ENCODE measurements at regions not wholly inside any gene's neighbourhood (a gene's known extent, or its start where the extent isn't known, plus 50 kb on each side); places are given as distances from the start of the nearest gene placed in this dataset.

DNA sequence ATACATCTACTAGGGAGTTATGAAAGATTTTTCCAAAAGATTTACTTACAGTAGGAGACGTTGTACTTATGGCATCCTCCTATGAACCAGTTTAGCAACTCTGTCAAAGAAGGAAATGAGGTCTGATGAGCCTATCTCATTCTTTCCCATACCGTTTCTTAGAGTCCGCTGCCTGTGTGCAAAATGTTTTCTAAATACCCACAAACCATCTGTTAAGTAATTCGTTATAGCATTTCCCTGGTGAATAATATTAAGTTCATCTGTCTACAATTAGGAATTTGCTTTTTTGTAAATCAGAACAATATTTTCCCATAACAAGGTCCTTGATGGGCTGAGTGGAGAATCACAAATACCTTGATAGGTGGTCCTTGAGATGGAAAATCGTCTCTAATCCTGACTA lies 178.8 kb upstream of the TMTC4 start:
- no peak for DNase-seq

GRCh38 chr13:100852146-100852545 lies 177.6 kb upstream of the TMTC4 start:
- DNase-seq: no peak

DNA sequence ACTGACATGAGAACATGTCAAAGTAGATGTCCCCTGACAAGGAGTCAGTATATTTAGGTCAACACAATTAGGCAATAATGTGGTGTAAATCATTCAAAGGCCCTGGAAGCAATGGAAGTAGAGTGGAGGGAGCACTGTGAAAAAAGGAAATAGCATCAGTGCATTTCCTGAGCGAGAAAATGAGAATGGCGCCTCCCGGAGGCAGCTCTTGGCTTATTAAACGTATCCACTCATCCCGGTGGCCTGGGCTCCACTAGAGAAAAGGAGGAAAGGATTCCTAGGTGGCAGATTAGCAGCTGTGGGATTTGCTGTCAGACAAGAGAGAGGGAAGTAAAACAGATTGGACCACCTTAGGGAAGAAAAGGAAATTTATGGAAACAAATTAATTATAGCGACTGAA lies 173.7 kb upstream of the TMTC4 start:
- DNase-seq: no peak

DNA sequence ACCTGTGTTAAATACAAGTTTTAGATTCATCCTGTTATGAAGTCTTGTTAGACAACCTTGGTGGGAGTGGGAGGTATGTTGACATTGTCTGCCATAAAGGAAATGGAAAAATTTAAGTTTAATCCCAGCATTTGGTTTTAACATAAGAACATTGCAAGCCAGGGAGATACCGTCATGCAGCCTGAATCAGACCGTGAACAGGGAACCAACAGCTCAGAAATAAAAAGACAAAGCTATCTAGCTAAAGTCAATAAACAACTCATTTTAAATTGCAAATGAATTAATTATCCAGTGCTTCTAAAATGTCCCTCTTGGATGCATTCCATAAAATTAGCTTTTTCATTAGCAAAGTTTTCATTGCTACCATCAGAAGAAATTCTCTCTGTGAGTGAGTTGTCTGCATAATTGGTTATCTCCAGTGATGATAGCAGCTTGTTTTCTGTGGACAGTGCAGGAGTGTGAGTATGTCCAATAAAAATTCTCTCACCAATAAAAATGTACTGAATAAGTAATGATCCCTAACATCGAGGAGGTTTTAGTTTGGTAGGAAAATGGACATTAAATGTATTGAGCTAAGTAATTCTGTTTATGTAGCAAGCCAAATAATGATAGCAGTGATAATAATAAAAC lies 170.6 kb upstream of the TMTC4 start:
- DNase-seq: no peak

DNA sequence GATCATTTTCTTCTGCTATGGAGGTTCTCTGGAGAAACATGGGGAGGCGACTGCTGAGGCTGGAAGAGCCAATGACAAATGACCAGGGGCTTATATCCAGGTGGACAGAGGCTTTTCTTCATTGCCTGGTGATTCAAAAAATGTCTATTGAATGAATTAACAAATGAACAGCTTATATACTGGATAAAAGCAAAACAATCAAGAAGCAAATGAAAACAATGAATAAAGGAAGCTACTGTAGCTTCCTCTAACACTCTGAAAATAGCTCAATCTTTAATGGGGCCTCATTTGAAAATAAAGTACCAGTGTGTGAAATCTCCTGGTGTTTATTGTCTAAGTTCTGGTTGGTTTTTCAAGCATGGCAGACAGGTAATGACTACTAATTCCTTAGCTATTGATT lies 167.5 kb upstream of the TMTC4 start:
- DNase-seq: no peak

DNA sequence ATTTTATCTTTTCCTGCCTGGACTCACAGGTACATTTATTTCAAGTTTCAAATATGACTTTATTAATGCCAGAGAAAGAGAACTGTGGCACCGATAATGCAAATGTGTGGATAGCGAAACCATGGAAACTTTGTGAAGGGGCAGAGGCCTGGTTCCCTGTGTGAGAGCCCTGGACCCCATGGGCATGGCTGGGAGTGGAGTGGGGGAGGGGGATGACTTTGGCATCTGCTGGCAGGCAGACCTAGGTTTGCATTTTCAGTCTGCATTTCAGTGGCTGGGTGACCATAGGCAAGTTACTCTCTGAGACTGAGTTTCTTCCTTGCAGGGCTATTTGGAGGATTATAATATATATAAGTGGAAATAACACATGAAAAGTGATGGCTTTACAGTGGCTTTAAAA lies 163.8 kb upstream of the TMTC4 start:
- DNase-seq: no peak

GRCh38 chr13:100837631-100838030 lies 163.0 kb upstream of the TMTC4 start:
- DNase-seq: no peak

DNA sequence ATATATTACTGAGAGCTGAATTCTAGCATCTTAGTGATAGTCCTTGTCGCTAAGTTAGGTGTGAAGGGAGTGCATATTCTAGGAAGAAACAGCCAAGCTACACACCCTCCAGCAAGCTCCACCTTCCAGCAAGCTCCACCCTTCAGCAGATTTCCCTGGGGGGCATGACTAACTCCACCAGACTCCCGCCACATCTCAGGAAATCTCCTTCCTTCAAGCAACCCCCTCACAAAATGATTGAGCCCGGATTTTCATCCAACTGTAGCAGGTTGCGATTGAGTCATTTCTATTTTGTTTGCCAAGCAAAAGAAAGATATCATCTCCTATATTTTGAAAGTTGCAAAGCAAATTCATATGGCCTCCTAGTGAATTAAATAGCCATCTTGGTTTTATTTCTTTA lies 162.1 kb upstream of the TMTC4 start:
- no peak for DNase-seq

DNA sequence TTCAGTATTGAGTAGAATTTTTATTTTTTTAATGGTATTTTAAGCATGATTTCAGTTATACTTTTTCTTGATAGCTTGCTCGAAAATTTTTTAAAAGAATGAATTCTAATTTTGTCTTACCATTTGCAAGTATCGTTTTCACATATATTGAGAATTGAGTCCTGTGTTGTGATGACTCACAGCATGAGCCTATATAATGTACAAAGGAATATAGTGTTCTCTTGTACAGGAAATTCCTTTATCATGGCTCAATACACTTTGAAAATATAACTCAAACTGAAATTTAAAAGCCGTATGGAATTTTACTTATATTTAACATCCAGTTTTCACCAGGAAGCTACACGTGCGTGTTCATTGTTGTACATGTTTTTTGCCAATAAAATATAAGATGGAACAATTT lies 161.1 kb upstream of the TMTC4 start:
- DNase-seq: no peak

- no peak for DNase-seq
Observed at GRCh38 chr13:100833427-100833826, 158.8 kb upstream of the TMTC4 start.

DNA sequence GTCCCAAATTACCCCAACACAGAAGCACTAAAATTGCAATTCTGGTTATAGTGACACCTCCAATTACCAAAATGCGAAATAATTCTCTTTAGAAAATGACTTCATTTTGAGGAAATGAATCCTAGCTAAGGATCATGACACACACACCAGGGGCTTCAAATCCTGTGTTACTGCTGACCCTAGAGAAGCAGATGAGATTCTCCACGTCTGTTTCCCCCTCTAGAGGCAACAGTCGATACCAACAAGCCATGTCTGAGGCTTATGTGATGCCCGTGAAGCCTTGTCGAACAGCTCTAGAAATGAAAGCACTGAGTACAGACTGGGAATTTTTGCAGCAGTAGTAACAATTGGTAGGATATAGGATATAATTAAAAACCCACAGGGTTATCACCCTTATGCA lies 153.6 kb upstream of the TMTC4 start:
- no peak for DNase-seq

- DNase-seq: no peak
Observed at GRCh38 chr13:100827489-100828176, 153.0 kb upstream of the TMTC4 start.

GRCh38 chr13:100826441-100826840 lies 151.8 kb upstream of the TMTC4 start:
- DNase-seq: no peak

DNA sequence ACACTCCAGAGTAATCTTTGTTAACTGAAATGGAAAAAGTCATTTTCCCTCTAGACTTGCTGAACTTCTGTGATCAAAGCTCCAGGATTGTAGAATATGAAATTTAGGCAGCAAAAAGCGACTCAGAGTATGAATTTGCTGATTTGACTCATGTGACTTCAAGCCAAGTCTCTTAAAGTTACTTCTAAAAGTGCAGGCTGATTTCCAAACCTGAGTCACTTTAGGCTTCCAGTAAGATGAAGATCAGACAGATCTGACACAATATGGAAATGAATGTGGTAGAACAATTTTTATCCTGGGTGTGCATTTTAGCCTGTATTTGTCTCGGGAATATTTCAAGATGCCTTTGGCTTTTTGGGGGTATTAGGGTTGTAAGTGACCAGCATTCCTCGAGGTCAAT lies 151.0 kb upstream of the TMTC4 start:
- DNase-seq: no peak

GRCh38 chr13:100824366-100824765 lies 149.8 kb upstream of the TMTC4 start:
- DNase-seq: no peak

DNA sequence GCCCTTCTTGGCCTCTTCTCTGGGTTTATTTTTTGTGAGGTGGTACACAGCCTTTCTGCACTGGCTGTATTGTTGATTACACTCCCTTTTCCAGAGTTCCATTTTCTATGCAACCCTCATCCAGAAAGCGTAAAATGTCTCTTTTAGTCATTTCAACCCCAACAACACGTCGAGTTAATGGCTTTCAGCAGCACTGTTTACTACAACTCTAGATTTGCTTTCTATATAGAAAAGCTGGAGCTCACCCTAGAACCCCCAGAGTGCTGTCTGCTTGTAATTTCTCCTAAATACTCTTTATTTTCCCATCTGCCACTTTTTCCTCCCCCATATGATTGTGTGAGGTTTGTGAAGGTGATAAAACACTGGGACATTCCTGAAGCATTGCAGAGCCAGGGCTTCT lies 148.9 kb upstream of the TMTC4 start:
- DNase-seq: no peak

DNA sequence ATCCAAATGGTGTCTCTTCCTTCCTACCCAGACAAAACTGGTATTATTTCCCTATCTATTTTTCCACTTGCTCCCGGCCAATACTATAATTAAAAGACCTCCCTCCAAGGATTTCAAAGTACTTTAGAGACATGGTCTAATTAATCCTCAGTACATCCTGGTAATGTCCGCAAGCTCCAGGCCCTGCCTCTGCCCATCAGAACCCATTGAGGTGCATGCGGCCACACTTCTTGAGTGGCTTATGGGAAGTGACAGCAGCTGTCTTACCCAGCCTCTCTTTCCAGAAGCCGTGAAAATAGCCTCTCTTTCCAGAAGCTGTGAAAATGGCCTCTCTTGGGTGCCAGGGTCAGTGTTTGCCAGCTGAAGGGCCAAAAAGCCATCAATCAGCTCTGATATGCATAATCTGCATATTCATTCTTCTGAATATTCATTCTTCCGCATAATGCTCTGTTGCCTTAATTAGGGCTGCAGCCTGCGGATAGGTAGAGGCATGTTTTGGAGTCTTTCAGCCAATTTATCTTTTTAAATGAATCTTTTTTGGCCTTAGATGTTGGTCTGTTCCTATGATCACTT lies 148.4 kb upstream of the TMTC4 start:
- no peak for DNase-seq

GRCh38 chr13:100818711-100819110 lies 144.1 kb upstream of the TMTC4 start:
- DNase-seq: no peak

- no peak for DNase-seq
Observed at GRCh38 chr13:100817928-100818327, 143.3 kb upstream of the TMTC4 start.

- no peak for DNase-seq
Observed at GRCh38 chr13:100815476-100816046, 141.0 kb upstream of the TMTC4 start.

DNA sequence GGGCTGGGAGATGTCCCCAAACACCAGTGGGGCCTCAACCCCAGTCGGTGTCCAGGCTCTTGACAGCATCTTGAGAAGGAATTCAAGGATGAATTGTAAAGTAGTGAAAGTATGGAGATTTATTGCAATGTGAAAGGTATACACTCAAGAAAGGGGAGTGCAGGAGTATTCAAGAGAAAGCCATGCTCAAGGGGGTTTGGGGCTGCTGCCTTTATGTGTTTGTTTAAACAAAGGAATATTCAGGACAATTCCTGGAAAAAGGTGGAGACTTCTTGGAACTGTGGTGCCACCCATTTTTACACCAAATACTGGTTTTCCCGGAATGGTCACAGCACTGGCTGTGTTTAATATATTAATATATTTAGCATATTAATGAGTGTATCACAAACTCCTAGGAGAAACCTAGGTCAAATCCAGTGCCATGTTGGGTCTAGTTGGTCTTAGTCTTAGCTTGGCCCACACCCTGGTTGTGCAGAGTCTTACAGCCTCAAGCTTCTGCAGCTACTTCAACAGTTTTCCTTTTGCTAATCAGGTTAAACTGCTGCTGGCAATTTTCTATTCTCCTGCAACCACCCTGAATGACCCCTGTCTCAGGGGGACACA lies 138.5 kb upstream of the TMTC4 start:
- no peak for DNase-seq

GRCh38 chr13:100811928-100812327 lies 137.3 kb upstream of the TMTC4 start:
- no peak for DNase-seq

DNA sequence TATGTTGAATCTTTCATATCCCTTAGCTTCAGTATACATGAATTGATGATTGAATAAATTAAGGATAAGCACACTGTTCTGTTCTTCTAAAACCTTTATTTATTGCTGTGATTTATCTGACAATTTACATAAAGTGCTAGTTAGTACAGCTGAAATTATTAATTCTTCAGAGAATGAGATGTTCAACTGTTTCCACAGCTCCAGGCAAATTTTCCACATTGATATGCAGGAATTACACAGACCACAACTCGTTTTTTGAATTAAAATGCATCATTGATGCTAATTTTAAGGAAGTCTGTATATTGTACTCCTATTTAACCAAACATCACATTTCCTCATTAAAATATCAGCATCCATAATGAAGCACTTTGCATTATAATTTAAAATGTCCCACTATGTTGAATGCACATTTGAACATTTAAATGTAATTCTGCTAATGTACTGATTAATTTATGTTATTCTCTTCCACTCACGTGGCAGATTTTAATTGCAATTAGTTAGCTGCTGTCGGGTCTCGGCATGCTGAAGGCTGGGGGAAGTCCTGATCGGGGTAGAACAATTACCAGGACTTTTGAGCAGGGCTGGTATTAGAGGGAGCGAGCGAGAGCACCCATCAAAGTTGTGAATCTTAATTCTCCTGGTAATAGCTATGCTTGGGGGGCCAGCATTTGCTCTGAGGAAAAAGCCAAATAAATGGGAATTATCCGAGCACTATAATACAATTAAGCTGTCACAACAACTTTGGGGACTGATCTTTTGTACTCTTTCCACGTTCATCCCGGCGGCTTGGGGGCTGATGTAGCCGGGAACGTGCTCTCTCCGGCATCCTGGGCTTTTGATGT lies 136.7 kb upstream of the TMTC4 start:
- DNase-seq: no peak
